Caco-2 (cell line): ENCODE measurements at regions not wholly inside any gene's neighbourhood (a gene's known extent, or its start where the extent isn't known, plus 50 kb on each side); places are given as distances from the start of the nearest gene placed in this dataset.

Experiments used
- BruUV-seq: library from RNA; stranded (reverse); fragments of 400-500 nt; replicated peaks from 2 replicates; lab custom pipeline; 2021; lab: Mats Ljungman, UMichigan
- CTCF ChIA-PET: fragments of 300-600 bp; sonication (Branson Sonifier 250); formaldehyde crosslinking; loops from one replicate; lab custom pipeline; 2022; ENCODE audit warnings: antibody characterized with exemption; lab: Charles Lee
- POLR2A ChIA-PET: fragments of 300-600 bp; sonication (Branson Sonifier 250); formaldehyde crosslinking; loops from one replicate; lab custom pipeline; 2022; ENCODE audit warnings: antibody characterized with exemption; lab: Charles Lee
- DNase-seq, 2 experiments: peaks; one replicate each; pipeline versions ENCODE4 v3.0.0 to v3.0.0-alpha.2; 2020 to 2022
- H3K27me3 ChIP-seq: replicated peaks from 2 replicates; pipeline ENCODE4 v1.6.0; 2011; ENCODE audit warnings: low read length; ENCODE audit not compliant: control insufficient read depth, insufficient read depth
- H3K36me3 ChIP-seq: 2 replicates; pipeline ENCODE4 v1.5.1; 2011; ENCODE audit warnings: low read length; ENCODE audit not compliant: control insufficient read depth, insufficient read depth
- H3K4me1 ChIP-seq: fragments of 250-450 bp; sonication (Bioruptor Pico); 2 replicates; pipeline ENCODE4 v1.5.1; 2020; ENCODE audit warnings: mild to moderate bottlenecking
- H3K4me3 ChIP-seq: 2 replicates; pipeline ENCODE4 v1.5.1; 2011; ENCODE audit warnings: low read depth, mild to moderate bottlenecking, control low read depth, low read length
- H3K9me3 ChIP-seq: fragments of 250-450 bp; sonication (Bioruptor Pico); 2 replicates; pipeline ENCODE4 v1.5.1; 2020; ENCODE audit warnings: mild to moderate bottlenecking, moderate library complexity
- H3K27ac Mint-ChIP-seq: one replicate; pipeline ENCODE4 v1.8.0; 2022; ENCODE audit warnings: mixed read lengths; ENCODE audit not compliant: unreplicated experiment
- H3K27me3 Mint-ChIP-seq: one replicate; pipeline ENCODE4 v1.8.0; 2022; ENCODE audit warnings: mixed read lengths; ENCODE audit not compliant: insufficient read depth, unreplicated experiment
- H3K36me3 Mint-ChIP-seq: one replicate; pipeline ENCODE4 v1.8.0; 2022; ENCODE audit warnings: mild to moderate bottlenecking, mixed read lengths; ENCODE audit not compliant: insufficient read depth, unreplicated experiment
- H3K4me1 Mint-ChIP-seq: one replicate; pipeline ENCODE4 v1.8.0; 2022; ENCODE audit warnings: low read depth, mixed read lengths; ENCODE audit not compliant: unreplicated experiment
- H3K4me3 Mint-ChIP-seq: one replicate; pipeline ENCODE4 v1.8.0; 2022; ENCODE audit warnings: mild to moderate bottlenecking, moderate library complexity, mixed read lengths; ENCODE audit not compliant: unreplicated experiment
- H3K9me3 Mint-ChIP-seq: one replicate; pipeline ENCODE4 v1.8.0; 2022; ENCODE audit warnings: mixed read lengths; ENCODE audit not compliant: unreplicated experiment
- intact Hi-C: fragments of 100-400 bp; cut with micrococcal nuclease; formaldehyde crosslinking; loops from one replicate; pipeline ENCODE4 v1.10.0; 2022; ENCODE audit not compliant: unreplicated experiment
- TF ChIP-seq, protein P1 (sequence below), 2 experiments: fragments of 200-600 bp in 1 of 2; IDR thresholded peaks; 1 replicate in 1 of 2; 2 replicates in 1 of 2; pipeline versions ENCODE4 v1.5.1 to v1.8.0; 2011 to 2022; ENCODE audit warnings: antibody characterized with exemption in 1 of 2, control low read depth in 1 of 2, inconsistent platforms in 1 of 2, low read depth in 1 of 2, low read length in 1 of 2, mild to moderate bottlenecking in 1 of 2, moderate library complexity in 1 of 2; ENCODE audit not compliant: insufficient read depth in 1 of 2, severe bottlenecking in 1 of 2, unreplicated experiment in 1 of 2

DNA sequence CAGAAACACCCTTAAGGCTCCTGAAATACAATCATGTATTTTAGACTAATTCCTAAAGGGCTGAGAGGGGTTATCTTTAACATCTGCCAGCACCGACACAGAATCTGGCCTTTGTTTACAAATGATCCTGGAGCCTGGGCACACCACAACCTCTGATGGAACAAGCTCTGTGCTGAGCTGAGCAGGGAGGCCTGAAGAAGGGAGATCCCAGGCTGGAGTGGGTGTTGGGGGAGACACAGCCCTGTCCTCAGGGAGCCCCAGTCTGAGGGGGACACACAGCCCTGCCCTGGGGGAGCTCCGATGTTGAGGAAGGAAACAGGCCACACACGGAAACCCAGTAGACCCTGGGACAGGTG is 130.5 kb downstream of the VEGFA start:
- Histone ChIP-seq H3K4me3 (no peak overlapping the region), H3K9me3 (no peaks in the 10 kb centered on the region), H3K4me1 (no peaks in the 10 kb centered on the region), H3K36me3 (no peaks in the 10 kb centered on the region; the same call in 1 of the 2 replicates), H3K27me3 (no peaks in the 10 kb centered on the region)
- intact Hi-C loops: no loop called here
- peaks cover 16% of the 10 kb centered on the region for H3K4me1 Mint-ChIP-seq
- CTCF ChIA-PET: interaction anchor here (1.1 kb wide), 2 partner anchors 27 to 44 kb away, joined by 4 to 5 read pairs; no protein-coding TSS in a partner anchor
- POLR2A ChIA-PET: no interaction called here
- no TSS peak for BruUV-seq
- TF ChIP-seq, protein P1, sequence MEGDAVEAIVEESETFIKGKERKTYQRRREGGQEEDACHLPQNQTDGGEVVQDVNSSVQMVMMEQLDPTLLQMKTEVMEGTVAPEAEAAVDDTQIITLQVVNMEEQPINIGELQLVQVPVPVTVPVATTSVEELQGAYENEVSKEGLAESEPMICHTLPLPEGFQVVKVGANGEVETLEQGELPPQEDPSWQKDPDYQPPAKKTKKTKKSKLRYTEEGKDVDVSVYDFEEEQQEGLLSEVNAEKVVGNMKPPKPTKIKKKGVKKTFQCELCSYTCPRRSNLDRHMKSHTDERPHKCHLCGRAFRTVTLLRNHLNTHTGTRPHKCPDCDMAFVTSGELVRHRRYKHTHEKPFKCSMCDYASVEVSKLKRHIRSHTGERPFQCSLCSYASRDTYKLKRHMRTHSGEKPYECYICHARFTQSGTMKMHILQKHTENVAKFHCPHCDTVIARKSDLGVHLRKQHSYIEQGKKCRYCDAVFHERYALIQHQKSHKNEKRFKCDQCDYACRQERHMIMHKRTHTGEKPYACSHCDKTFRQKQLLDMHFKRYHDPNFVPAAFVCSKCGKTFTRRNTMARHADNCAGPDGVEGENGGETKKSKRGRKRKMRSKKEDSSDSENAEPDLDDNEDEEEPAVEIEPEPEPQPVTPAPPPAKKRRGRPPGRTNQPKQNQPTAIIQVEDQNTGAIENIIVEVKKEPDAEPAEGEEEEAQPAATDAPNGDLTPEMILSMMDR (IDR thresholded peaks at IDR 0.05; ENCODE audit: insufficient read depth in 1 of 2, low read depth in 1 of 2, low read length in 1 of 2, severe bottlenecking in 1 of 2, unreplicated experiment in 1 of 2): no peak
- no peaks in the 10 kb centered on the region for H3K9me3 Mint-ChIP-seq
- H3K4me3 Mint-ChIP-seq: no peak overlapping the region
- no peaks in the 10 kb centered on the region for H3K36me3 Mint-ChIP-seq
- no peaks in the 10 kb centered on the region for H3K27me3 Mint-ChIP-seq
- H3K27ac Mint-ChIP-seq: no peak overlapping the region
- DNase-seq: no peak

DNA sequence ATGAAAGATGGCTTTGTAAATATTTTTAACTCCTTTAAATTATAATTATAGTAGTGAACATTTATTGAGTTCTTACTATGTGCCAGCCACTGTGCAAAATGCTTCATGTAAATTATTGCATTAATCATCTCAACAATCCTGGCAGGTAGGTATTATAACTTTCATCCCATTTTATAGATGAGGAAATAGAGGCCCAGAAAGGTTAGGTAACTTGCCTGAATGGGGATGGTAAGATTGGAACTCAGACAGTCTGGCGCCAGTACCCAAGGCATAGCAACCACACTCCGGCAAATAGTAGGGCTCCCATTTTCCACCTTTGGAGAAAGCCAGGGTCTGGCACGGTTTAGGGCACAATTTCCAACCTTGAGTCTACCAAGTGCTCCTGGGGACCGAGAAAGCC is 129.8 kb downstream of the VEGFA start:
- Mint-ChIP-seq H3K36me3 (no peaks in the 10 kb centered on the region), H3K9me3 (no peaks in the 10 kb centered on the region), H3K4me3 (no peak overlapping the region), H3K27ac (no peak overlapping the region), H3K4me1 (peaks cover 16% of the 10 kb centered on the region), H3K27me3 (no peaks in the 10 kb centered on the region)
- BruUV-seq: no TSS peak
- intact Hi-C loops: no loop called here
- no peaks in the 10 kb centered on the region for H3K9me3 ChIP-seq
- TF ChIP-seq, protein P1 (IDR thresholded peaks at IDR 0.05; ENCODE audit: insufficient read depth in 1 of 2, low read depth in 1 of 2, low read length in 1 of 2, severe bottlenecking in 1 of 2, unreplicated experiment in 1 of 2): no peak
- H3K4me3 ChIP-seq: no peak overlapping the region
- CTCF ChIA-PET: interaction anchor here (1.1 kb wide), 1 partner anchor 27 kb away, joined by 4 read pairs; no protein-coding TSS in a partner anchor
- no peaks in the 10 kb centered on the region; the same call in 1 of the 2 replicates for H3K36me3 ChIP-seq
- no peaks in the 10 kb centered on the region for H3K27me3 ChIP-seq
- POLR2A ChIA-PET: no interaction called here
- no peaks in the 10 kb centered on the region for H3K4me1 ChIP-seq
- no peak for DNase-seq

DNA sequence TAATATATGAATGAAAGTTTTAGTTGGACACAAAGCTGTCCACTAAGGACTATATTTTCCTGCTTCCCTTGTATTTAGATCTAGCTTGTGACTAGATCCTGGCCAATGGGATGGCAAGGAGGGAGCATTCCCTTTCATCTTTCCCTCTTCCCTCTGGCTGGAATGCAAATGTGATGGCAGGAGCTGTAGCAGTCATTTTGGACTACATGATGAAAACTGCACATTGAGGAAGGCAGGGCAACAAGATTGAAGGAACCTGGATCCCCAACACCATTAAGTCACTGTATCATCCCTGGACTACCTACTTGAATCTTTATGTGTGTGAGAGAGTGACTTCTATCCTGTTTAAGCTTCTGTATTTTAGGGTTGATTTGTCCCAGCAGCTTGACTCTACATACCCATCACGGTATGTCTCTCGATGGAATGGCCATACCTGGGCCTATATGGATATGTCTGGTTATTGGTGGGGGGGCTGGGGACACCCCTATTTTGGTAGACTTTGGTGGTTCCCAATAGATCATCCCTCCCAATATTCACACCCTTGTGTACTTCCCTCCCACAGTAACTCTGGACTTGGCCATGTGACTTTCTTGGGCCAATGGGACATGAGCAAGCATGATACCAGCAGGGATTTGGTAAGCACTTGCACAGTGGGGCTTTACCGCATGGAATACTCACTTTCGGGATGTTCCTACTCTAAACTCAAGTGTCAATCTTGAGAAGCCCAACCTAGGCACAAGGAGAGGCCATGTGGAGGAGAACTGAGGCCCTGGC is 128.5 kb downstream of the VEGFA start:
- no peaks in the 10 kb centered on the region for H3K27me3 Mint-ChIP-seq
- intact Hi-C loops: no loop called here
- POLR2A ChIA-PET: no interaction called here

More for the DNA sequence above, 128.5 kb downstream of the VEGFA start:
- Mint-ChIP-seq H3K4me1 (peaks cover 16% of the 10 kb centered on the region), H3K36me3 (no peaks in the 10 kb centered on the region), H3K27ac (no peak overlapping the region), H3K9me3 (no peaks in the 10 kb centered on the region), H3K4me3 (no peak overlapping the region)
- Histone ChIP-seq H3K27me3 (no peaks in the 10 kb centered on the region), H3K4me1 (no peaks in the 10 kb centered on the region), H3K4me3 (no peak overlapping the region), H3K9me3 (no peaks in the 10 kb centered on the region), H3K36me3 (no peaks in the 10 kb centered on the region; the same call in 1 of the 2 replicates)
- no TSS peak for BruUV-seq
- TF ChIP-seq, protein P1 (IDR thresholded peaks at IDR 0.05; ENCODE audit: insufficient read depth in 1 of 2, low read depth in 1 of 2, low read length in 1 of 2, severe bottlenecking in 1 of 2, unreplicated experiment in 1 of 2): no peak
- CTCF ChIA-PET: no interaction called here
- no peak for DNase-seq
